ENCODE measurements at regions not wholly inside any gene's neighbourhood (a gene's known extent, or its start where the extent isn't known, plus 50 kb on each side); places are given as distances from the start of the nearest gene placed in this dataset.
"Not testable (repeated sequence)": the region's sequence is repeated elsewhere in the genome, so short reads cannot be mapped to it uniquely, and the experiment has no call there.

DNA sequence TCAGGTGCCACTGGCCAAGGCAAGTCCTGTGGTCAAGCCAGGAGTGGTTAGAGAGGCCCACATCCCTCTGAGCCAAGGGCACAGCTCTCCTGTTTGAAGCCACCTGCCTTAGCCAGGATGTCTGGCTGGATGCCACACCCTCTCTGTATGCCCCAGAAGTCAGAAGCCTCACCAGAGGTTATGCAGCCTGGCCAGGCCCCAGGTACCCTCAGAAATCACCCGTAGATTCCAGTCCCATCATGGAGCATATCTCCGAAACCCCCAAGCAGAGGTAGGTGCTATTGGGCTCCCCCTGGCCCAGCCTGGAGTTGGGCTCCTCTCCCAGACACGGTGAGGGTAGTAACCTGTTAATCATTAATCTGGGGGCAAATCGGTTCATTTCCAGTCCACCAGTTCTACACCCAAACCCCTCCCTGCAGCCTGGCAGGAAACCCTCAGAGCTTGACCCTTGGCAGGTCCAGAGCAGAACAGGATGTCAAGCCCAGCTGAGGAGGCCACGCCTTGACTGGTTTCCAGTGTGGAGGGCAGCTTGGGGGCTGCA lies 60.6 kb upstream of the TMEM97 start:
- CTCF ChIA-PET = interaction anchor here (1.1 kb wide), 1 partner anchor 10 kb away, joined by 3 read pairs; no protein-coding TSS in a partner anchor
- Histone ChIP-seq H3K36me3 (ENCODE audit: control insufficient read depth in 2 of 2, insufficient read depth in 1 of 2, low read length in 2 of 2) (no peaks in the 10 kb centered on the region), H3K4me1 (ENCODE audit: control insufficient read depth, insufficient read depth, low read length) (0 out of 2 replicates have a peak, but pooled peaks cover 2% of the 10 kb centered on the region), H3K4me3 (ENCODE audit: low read depth, low read length) (no peak overlapping the region), H3K27ac (ENCODE audit: extremely low read depth, low read depth, low read length) (no peak overlapping the region), H3K9me3 (ENCODE audit: control insufficient read depth, insufficient read depth, low read depth, low read length) (no peaks in the 10 kb centered on the region)
- POLR2A ChIA-PET = interaction anchor here (0.6 to 1.6 kb wide), 2 partner anchors 57 to 77 kb away, joined by 4 to 6 read pairs; partner anchors contain the start of genes IFT20 and TNFAIP1
- TF ChIP-seq ZNF157 (tag by site-specific recombination; IDR thresholded peaks at IDR 0.05) (no peak), GLI2 (tag by site-specific recombination; IDR thresholded peaks at IDR 0.05; ENCODE audit: borderline replicate concordance, low read depth) (no peak), HOXD13 (CRISPR knock-in tag; IDR thresholded peaks at IDR 0.05; ENCODE audit: borderline replicate concordance) (no peak), ZFP3 (tag by site-specific recombination; IDR thresholded peaks at IDR 0.05; ENCODE audit: low read depth) (no peak), HOXC10 (CRISPR knock-in tag; IDR thresholded peaks at IDR 0.05) (no peak), ZNF785 (tag by site-specific recombination; IDR thresholded peaks at IDR 0.05) (no peak), ZNF521 (tag by site-specific recombination; IDR thresholded peaks at IDR 0.05) (no peak), ZSCAN16 (tag by site-specific recombination; IDR thresholded peaks at IDR 0.05) (no peak)

DNA sequence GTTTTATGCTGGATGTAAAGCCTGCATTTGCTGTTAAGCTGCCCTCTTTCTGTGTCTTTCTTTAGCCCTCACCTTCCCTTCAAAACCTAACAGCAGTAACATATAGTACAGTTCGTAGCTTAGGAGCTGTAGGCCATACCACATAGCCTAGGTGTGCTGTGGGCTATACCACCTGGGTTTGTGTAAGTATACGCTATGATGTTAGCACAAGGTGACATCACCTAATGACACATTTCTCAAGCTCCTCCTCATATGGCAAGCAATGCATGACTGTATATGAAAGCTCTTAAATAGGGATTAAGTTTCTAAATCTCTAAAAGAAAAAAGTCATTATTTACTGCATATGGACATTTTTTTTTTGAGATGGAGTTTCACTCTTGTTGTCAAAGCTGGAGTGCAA lies 57.8 kb upstream of the TMEM97 start:
- Histone ChIP-seq H3K27ac (ENCODE audit: extremely low read depth, low read depth, low read length) (no peak overlapping the region), H3K9me3 (ENCODE audit: control insufficient read depth, insufficient read depth, low read depth, low read length) (no peaks in the 10 kb centered on the region), H3K4me3 (ENCODE audit: low read depth, low read length) (no peak overlapping the region), H3K36me3 (ENCODE audit: control insufficient read depth in 2 of 2, insufficient read depth in 1 of 2, low read length in 2 of 2) (no peaks in the 10 kb centered on the region), H3K4me1 (ENCODE audit: control insufficient read depth, insufficient read depth, low read length) (0 out of 2 replicates have a peak, but pooled peaks cover 3% of the 10 kb centered on the region)
- ChIA-PET POLR2A (no interaction called here), CTCF (no interaction called here)
- TF ChIP-seq ZNF223 (tag by site-specific recombination; IDR thresholded peaks at IDR 0.05) (no peak), YY1 (tag by site-specific recombination; IDR thresholded peaks at IDR 0.05) (no peak)
- TF ChIP-seq, protein P1, sequence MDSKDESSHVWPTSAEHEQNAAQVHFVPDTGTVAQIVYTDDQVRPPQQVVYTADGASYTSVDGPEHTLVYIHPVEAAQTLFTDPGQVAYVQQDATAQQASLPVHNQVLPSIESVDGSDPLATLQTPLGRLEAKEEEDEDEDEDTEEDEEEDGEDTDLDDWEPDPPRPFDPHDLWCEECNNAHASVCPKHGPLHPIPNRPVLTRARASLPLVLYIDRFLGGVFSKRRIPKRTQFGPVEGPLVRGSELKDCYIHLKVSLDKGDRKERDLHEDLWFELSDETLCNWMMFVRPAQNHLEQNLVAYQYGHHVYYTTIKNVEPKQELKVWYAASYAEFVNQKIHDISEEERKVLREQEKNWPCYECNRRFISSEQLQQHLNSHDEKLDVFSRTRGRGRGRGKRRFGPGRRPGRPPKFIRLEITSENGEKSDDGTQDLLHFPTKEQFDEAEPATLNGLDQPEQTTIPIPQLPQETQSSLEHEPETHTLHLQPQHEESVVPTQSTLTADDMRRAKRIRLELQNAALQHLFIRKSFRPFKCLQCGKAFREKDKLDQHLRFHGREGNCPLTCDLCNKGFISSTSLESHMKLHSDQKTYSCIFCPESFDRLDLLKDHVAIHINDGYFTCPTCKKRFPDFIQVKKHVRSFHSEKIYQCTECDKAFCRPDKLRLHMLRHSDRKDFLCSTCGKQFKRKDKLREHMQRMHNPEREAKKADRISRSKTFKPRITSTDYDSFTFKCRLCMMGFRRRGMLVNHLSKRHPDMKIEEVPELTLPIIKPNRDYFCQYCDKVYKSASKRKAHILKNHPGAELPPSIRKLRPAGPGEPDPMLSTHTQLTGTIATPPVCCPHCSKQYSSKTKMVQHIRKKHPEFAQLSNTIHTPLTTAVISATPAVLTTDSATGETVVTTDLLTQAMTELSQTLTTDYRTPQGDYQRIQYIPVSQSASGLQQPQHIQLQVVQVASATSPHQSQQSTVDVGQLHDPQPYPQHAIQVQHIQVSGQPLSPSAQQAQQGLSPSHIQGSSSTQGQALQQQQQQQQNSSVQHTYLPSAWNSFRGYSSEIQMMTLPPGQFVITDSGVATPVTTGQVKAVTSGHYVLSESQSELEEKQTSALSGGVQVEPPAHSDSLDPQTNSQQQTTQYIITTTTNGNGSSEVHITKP (tag by site-specific recombination; IDR thresholded peaks at IDR 0.05) = peak; percentile 62
- TF ChIP-seq, protein P2, sequence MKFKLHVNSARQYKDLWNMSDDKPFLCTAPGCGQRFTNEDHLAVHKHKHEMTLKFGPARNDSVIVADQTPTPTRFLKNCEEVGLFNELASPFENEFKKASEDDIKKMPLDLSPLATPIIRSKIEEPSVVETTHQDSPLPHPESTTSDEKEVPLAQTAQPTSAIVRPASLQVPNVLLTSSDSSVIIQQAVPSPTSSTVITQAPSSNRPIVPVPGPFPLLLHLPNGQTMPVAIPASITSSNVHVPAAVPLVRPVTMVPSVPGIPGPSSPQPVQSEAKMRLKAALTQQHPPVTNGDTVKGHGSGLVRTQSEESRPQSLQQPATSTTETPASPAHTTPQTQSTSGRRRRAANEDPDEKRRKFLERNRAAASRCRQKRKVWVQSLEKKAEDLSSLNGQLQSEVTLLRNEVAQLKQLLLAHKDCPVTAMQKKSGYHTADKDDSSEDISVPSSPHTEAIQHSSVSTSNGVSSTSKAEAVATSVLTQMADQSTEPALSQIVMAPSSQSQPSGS (tag by site-specific recombination; IDR thresholded peaks at IDR 0.05; ENCODE audit: low read depth) = 0 out of 2 replicates have a peak, but pooled peaks have one; percentile 10

DNA sequence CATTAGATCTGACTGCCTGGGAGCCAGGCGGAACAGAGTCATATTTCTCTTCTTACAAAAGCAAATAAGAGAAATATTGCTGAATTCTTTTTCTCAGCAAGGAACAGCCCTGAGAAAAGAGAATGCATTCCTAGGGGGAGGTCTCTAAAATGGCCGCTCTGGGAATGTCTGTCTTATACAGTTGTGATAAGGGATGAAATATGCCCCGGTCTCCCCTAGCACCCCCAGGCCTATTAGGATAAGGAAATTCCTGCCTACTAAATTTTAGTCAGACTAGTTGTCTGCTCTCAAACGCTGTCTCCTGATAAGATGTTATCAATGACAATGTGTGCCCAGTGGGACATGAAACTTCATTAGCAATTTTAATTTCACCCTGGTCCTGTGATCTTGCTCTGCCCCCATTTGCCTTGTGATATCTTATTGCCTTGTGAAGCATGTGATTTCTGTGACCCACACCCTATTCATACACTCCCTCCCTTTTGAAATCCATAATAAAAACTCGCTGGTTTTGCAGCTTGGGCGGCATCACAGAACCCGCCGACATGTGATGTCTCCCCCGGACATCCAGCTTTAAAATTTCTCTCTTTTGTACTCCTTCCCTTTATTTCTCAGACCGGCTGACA lies 56.8 kb upstream of the TMEM97 start:
- CTCF ChIA-PET; H3K4me1 ChIP-seq (ENCODE audit: control insufficient read depth, insufficient read depth, low read length); H3K4me3 ChIP-seq (ENCODE audit: low read depth, low read length); H3K27ac ChIP-seq (ENCODE audit: extremely low read depth, low read depth, low read length); H3K36me3 ChIP-seq (ENCODE audit: control insufficient read depth in 2 of 2, insufficient read depth in 1 of 2, low read length in 2 of 2); H3K9me3 ChIP-seq (ENCODE audit: control insufficient read depth, insufficient read depth, low read depth, low read length); POLR2A ChIA-PET: not testable (repeated sequence)
- TF ChIP-seq ZNF350 (tag by site-specific recombination; IDR thresholded peaks at IDR 0.05) = 0 out of 2 replicates have a peak, but pooled peaks have one; percentile 26
- TF ChIP-seq ZNF529 (tag by site-specific recombination; IDR thresholded peaks at IDR 0.05; ENCODE audit: insufficient replicate concordance) = peak; percentile 70
- TF ChIP-seq ZNF510 (tag by site-specific recombination; IDR thresholded peaks at IDR 0.05; ENCODE audit: insufficient replicate concordance) = peak; percentile 40
- 0 out of 2 replicates have a peak, but pooled peaks have one; percentile 15 for TF ChIP-seq ZNF585B (tag by site-specific recombination; IDR thresholded peaks at IDR 0.05)
- TF ChIP-seq, protein P3, sequence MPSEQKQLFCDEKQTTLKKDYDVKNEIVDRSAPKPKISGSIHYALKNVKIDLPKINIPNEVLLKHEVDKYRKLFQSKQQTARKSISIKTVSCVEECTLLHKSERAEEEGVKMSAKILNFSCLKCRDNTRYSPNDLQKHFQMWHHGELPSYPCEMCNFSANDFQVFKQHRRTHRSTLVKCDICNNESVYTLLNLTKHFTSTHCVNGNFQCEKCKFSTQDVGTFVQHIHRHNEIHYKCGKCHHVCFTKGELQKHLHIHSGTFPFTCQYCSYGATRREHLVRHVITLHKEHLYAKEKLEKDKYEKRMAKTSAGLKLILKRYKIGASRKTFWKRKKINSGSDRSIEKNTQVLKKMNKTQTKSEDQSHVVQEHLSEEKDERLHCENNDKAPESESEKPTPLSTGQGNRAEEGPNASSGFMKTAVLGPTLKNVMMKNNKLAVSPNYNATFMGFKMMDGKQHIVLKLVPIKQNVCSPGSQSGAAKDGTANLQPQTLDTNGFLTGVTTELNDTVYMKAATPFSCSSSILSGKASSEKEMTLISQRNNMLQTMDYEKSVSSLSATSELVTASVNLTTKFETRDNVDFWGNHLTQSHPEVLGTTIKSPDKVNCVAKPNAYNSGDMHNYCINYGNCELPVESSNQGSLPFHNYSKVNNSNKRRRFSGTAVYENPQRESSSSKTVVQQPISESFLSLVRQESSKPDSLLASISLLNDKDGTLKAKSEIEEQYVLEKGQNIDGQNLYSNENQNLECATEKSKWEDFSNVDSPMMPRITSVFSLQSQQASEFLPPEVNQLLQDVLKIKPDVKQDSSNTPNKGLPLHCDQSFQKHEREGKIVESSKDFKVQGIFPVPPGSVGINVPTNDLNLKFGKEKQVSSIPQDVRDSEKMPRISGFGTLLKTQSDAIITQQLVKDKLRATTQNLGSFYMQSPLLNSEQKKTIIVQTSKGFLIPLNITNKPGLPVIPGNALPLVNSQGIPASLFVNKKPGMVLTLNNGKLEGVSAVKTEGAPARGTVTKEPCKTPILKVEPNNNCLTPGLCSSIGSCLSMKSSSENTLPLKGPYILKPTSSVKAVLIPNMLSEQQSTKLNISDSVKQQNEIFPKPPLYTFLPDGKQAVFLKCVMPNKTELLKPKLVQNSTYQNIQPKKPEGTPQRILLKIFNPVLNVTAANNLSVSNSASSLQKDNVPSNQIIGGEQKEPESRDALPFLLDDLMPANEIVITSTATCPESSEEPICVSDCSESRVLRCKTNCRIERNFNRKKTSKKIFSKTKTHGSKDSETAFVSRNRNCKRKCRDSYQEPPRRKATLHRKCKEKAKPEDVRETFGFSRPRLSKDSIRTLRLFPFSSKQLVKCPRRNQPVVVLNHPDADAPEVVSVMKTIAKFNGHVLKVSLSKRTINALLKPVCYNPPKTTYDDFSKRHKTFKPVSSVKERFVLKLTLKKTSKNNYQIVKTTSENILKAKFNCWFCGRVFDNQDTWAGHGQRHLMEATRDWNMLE (tag by site-specific recombination; conservative IDR thresholded peaks at IDR 0.05; ENCODE audit: low read depth) = peak; percentile 53; the same call in 1 of the 2 replicates
- peak; percentile 99 for TF ChIP-seq SETDB1 (IDR thresholded peaks at IDR 0.05; ENCODE audit: insufficient read length, low read length)
- TF ChIP-seq TRIM28 (IDR thresholded peaks at IDR 0.05; ENCODE audit: borderline replicate concordance, low read length) = peak; percentile 19; the same call in 1 of the 2 replicates
